Stimulated activated CD4-positive, alpha-beta T cell treated with anti-CD3 and anti-CD28 coated beads, Interleukin-2, amount 100 ng/mL, for 48 hours (primary cell): ENCODE measurements at regions not wholly inside any gene's neighbourhood (a gene's known extent, or its start where the extent isn't known, plus 50 kb on each side); places are given as distances from the start of the nearest gene placed in this dataset.

Experiments
- DNase-seq, 2 donors: peaks; one replicate each; pipeline ENCODE4 v3.0.0-alpha.2; 2020

- DNase-seq: no peak
Observed at GRCh38 chr9:99366621-99367020, 144.5 kb downstream of the SEC61B start.

DNA sequence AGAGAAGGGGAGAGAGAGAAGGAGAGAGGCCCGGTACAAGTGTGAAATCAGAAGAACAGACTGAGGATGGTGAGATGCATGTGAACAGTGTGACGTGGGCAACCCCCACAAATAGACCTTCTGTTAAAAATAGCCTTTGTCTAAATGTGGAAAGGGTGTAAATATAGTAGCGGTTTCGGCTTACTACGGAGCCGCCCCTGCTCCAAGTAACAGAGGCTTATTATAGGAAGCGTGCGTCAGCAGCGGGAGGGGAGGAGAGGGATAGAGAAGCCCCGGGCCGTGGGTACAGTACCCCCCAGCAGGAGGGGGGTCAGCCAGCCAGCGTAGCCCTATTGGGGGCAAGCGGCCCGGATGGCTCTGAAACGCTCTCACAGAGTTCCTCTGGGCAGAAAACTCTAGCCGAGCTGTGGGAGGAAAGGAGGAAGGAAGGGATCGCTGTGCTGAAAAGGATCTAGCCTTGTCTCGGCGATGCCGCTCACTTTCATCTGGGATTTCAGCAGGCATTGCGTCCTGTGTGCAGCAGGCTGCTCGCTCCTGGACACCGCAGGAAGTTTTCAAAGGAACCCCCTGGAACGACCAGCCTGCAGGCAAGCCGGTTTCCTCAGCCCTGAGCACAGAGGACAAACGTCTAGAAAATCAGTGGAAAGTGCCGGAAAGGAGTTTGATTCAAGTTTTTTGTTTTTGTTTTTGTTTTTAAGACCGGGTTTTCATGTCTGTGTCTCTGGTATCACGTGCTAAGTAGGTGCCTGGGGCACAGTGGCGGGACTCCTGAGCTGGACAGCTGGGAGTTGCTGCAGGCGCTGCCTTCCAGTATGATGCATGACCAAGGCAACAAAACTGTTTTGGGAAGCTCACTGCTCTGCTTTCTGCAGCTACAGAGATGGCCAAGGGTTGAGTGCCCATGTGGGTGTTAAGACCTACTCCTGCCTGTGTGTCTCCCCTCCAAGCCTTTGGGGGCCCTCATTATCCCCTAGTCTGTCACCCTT lies 146.6 kb downstream of the SEC61B start:
- no peak for DNase-seq

- no peak for DNase-seq
Observed at GRCh38 chr9:99369327-99369722, 147.2 kb downstream of the SEC61B start.

DNA sequence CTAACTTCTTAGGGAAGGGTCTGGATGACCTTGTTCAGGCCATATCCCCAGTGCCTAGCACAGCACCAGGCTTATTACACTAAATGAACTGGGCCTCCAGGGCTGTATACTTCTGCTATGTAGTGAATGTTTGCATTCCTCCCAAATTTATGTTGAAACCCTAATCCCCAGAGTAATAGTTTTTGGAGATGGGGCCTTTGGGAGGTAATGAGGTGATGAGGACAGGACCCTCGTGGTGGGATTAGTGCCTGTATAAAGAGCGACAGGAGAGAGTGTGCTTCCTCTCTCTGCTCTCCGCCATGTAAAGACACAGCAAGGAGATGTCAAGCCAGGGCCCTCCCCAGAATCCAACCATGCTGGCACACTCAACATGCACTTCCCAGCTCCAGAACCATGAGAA lies 148.3 kb downstream of the SEC61B start:
- no peak for DNase-seq

DNA sequence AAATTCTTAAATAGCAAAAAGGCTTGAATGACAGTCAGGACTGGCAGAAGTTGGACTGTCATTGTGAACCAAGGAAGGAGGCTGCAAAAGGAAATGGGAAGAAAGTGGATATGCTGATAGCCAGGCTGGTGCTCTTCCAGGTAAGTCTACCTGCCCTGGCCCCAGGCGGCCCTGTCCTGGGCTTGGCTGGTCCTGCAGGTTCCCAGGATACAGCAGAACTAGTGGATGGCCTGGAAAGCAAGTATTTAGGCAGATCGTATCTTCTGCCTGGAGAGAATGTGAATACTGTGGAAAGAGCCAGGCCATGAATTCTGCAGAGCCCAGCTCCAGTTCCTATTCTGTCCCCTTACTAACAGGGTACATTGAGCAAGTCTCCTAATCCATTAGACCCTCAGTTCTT lies 149.3 kb downstream of the SEC61B start:
- no peak for DNase-seq

GRCh38 chr9:99373912-99374311 lies 151.8 kb downstream of the SEC61B start:
- no peak for DNase-seq

GRCh38 chr9:99374793-99375192 lies 152.7 kb downstream of the SEC61B start:
- DNase-seq: no peak

GRCh38 chr9:99375481-99375880 lies 153.4 kb downstream of the SEC61B start:
- DNase-seq: no peak

GRCh38 chr9:99377790-99378775 lies 156.0 kb downstream of the SEC61B start:
- no peak for DNase-seq

DNA sequence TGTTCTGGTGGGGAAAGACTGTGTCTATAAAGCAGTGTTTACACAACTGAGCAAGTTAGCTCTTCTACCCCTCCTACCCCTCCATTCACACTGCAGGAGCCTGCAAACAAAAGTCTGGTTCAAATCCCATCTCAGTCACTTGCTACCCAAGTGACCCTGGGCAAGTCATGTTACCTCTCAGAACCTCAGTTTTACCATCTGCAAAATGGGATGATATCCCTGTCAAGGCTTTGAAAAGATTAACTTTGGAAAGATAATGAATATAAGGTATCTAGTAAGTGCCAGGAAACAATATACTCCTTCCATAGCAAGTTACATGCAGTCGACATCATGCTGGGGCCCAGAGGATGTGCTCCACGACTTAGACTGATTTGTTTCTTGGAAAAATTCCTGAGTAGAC lies 161.5 kb downstream of the SEC61B start:
- no peak for DNase-seq

DNA sequence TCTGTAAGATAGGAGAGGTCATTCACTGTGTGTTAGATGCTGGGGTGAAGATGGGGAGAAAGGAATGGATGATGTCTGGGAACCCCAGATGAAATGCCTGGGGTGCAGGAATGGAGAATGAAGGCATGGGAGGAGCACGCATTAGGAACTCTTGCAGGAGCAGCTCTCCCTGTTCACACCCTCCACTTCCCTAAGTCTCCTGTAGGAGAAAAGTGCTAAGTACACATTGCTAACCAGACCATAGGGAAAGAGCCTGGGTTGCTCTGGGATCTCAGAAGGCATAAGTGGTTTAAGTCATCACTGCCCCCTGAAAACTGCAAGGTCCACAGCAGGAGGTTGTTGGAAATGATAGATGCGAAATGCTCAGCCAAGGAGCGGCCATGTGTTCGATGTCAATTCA lies 163.1 kb downstream of the SEC61B start:
- no peak for DNase-seq

DNA sequence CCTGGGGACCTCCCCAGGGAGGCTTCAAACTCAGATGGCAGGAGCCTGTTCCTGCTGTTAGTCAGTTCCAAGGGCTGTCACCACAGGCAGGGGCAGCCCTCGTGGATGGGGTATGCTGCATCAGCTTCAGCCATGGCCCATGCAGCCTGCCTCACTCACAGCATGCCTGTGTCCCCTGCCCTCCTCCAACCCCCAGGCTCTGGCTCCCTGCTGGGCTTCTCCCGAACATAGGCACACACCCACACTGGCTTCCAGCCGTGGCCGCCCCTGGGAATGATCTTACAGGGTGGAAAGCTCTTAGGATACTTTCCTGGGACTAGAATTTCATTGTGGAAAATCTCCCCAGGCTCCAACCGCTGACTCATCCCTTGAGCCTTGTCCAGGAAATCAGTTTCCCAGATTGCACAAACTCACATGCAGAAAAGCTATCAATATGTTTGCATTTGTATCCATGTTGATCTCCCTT lies 163.8 kb downstream of the SEC61B start:
- DNase-seq: no peak

GRCh38 chr9:99387431-99387830 lies 165.3 kb downstream of the SEC61B start:
- no peak for DNase-seq

DNA sequence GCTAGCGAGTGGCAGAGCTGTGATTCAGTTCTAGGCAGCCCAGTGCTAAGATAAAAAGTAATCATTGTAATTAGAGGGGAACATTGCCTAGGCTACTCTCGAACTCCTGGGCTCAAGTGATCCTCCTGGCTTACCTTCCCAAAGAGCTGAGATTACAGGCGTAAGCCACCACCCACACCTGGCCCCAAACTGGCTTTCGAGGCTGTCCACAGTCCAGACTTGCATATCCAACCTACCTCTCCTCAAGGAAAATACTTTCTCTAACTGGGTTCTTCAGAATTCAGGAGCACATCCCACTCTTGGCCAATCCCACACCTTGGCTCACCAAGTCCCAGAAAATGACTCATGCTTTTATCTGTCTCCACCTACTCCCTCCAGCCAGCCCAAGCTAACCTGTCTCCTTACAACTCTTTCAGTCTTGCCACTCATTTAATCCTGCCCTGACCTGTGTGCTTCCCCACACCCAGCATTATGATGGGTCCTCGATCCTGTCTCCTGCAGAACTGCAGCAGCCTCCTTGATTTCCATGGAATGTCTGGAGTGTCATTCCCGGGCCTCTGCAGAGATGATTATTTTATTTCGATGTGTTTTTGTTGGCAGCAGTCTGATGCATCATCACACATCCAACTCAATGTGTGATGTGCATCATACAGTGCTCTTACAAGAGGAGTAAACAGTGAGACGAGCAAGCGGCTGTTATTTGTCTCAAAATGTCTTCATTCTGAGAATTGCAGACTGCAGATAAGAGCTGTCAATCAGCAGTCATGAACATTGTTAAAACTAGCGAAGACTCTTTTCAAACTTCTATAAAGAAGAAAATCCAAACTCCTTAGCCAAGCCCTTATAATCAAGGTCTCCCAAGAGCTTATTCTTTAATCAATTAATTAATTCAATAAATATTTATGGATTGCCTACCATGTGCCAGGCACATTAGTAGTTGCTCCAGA lies 167.3 kb downstream of the SEC61B start:
- no peak for DNase-seq

DNA sequence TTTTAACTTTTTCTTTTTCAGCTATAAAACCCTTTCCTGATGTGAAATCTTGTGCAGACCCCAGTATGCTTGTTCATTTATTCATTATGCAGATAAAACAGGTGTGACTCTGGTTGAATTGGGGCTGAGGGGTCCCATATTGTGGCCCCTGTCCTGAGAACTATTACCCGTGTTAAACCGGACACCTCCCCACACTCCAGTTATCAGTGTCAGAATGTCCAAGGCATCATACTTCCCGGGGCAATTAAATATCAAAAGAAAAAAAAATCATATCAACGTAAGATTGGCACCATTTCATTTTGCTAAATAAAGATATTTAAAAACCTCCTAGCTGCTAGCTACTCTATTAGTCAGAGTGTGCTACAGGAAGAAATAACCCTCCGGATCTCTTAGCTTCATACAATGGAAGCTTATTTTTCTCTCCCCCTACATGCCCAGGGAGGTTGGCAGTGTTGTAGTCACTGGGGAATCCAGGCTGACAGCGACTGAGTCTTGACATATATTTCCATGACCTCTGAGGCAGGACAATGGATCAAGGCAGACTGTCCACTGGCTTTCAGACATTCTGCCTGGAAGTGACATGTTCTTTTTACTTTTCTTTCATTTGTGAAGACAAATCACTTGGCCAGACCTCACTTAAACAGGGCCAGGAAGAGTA lies 170.0 kb downstream of the SEC61B start:
- no peak for DNase-seq

GRCh38 chr9:99392986-99393385 lies 170.9 kb downstream of the SEC61B start:
- DNase-seq: no peak

DNA sequence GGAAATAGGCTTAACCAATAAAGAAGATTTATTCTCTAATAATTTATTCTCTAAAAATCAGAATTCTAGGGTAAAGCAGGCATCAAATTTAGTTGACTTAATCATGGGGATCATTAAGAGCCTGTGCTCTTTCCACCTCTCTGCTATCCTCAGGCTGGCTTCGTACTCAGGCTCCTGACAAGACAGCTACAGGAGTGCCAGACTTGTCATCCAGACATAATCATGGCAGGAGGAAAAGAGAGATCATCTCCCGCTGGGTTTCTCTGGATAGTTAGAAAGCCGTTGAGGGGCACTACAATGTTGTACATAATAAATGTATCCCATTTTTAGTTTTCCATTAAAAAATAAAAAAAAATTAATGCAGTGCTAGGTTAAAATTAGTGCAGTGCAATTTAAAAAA lies 171.9 kb downstream of the SEC61B start:
- DNase-seq: no peak

DNA sequence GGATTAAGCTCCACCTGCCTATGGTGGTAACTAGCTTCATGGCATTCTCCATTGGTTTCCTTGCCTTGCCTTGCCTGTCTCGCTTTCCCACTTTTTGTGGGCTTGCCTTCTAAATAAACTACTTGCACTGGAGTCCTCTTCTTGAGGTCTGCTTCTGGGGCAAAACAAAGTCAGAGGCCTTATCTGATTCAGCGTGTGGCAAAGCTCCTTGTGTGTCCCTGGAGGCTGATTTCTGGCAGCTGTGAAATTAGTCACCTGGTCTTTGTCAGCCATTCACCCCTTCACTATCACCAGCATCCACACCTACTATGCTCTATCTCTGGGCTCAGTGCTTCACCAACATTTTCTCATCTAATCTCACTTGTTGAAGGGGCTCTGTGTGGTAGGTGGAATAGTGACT lies 176.2 kb downstream of the SEC61B start:
- DNase-seq: no peak

DNA sequence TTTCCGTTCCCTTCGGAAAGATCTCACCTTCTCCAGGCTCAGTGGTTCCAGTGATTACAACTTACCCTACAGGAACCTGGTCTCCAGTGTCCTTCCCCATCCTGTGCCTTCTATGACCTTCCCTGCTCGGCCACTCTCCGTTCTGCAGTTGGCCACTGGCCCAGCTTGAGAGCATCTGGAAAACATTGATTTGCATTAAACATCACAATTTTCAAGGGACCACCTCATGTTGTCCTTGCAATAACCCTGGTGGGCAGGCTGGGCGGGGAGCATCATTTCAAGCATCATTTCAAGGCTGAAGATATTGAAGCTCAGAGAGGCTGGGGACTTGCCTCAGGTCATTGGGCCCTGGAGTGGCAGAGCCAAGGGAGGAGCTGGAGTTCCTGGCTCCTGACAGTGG lies 177.4 kb downstream of the SEC61B start:
- no peak for DNase-seq

GRCh38 chr9:99400184-99400731 lies 178.2 kb downstream of the SEC61B start:
- no peak for DNase-seq
